WERI-Rb-1 (cell line): ENCODE measurements at regions not wholly inside any gene's neighbourhood (a gene's known extent, or its start where the extent isn't known, plus 50 kb on each side); places are given as distances from the start of the nearest gene placed in this dataset.

ENCODE experiments used
- DNase-seq: peaks from one replicate; pipeline ENCODE4 v3.0.0-alpha.2; 2020
- H3K27ac ChIP-seq: fragments of 250-450 bp; sonication (Bioruptor Pico); 2 replicates; pipeline ENCODE4 v1.5.1; 2020; ENCODE audit warnings: mild to moderate bottlenecking, moderate library complexity
- H3K27me3 ChIP-seq: fragments of 250-450 bp; sonication (Bioruptor Pico); 2 replicates; pipeline ENCODE4 v1.5.1; 2021; ENCODE audit warnings: mild to moderate bottlenecking, low read depth, moderate library complexity; ENCODE audit not compliant: insufficient read depth, severe bottlenecking
- H3K36me3 ChIP-seq: fragments of 250-450 bp; sonication (Bioruptor Pico); 2 replicates; pipeline ENCODE4 v1.5.1; 2020; ENCODE audit warnings: mild to moderate bottlenecking, moderate library complexity
- H3K4me3 ChIP-seq: 2 replicates; pipeline ENCODE4 v1.5.1; 2011; ENCODE audit warnings: low read depth, mild to moderate bottlenecking, control low read depth, low read length
- H3K9me3 ChIP-seq: fragments of 250-450 bp; sonication (Bioruptor Pico); 2 replicates; pipeline ENCODE4 v1.5.1; 2021; ENCODE audit warnings: mild to moderate bottlenecking, moderate library complexity; ENCODE audit not compliant: severe bottlenecking
- TF ChIP-seq, protein P1 (sequence below): IDR thresholded peaks from 2 replicates; pipeline ENCODE4 v1.5.1; 2011; ENCODE audit warnings: low read depth, mild to moderate bottlenecking, control low read depth, inconsistent platforms, low read length

- DNase-seq = no peak
- TF ChIP-seq, protein P1, sequence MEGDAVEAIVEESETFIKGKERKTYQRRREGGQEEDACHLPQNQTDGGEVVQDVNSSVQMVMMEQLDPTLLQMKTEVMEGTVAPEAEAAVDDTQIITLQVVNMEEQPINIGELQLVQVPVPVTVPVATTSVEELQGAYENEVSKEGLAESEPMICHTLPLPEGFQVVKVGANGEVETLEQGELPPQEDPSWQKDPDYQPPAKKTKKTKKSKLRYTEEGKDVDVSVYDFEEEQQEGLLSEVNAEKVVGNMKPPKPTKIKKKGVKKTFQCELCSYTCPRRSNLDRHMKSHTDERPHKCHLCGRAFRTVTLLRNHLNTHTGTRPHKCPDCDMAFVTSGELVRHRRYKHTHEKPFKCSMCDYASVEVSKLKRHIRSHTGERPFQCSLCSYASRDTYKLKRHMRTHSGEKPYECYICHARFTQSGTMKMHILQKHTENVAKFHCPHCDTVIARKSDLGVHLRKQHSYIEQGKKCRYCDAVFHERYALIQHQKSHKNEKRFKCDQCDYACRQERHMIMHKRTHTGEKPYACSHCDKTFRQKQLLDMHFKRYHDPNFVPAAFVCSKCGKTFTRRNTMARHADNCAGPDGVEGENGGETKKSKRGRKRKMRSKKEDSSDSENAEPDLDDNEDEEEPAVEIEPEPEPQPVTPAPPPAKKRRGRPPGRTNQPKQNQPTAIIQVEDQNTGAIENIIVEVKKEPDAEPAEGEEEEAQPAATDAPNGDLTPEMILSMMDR = no peak
- Histone ChIP-seq H3K27me3 (no peaks in the 10 kb centered on the region), H3K9me3 (no peaks in the 10 kb centered on the region), H3K4me3 (no peak overlapping the region), H3K36me3 (no peaks in the 10 kb centered on the region), H3K27ac (no peak overlapping the region)
Measured at GRCh38 chr7:83782628-83783027, 133.7 kb upstream of the SEMA3E start.

DNA sequence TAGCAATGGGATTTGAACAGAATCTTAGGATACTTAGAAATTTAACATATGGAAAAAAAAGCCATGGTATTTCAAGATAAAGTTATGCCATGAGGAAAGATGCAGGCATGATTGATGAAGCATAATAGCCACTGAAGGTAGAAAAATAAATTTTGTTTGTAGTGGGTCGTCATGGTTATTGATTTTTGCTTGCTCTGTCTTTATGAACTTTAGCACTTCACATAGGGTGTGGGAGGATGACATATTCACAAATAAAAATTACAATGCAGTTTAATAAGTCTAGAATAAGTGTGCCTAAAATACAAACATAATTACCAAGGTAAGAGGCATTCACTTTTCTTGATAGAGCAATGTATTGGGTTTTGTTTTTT, 129.1 kb upstream of the SEMA3E start:
- H3K36me3 ChIP-seq = no peaks in the 10 kb centered on the region
- DNase-seq = no peak
- no peaks in the 10 kb centered on the region for H3K9me3 ChIP-seq

GRCh38 chr7:83777406-83778072, 128.6 kb upstream of the SEMA3E start:
- TF ChIP-seq, protein P1 = no peak

More for the DNA sequence above, 129.1 kb upstream of the SEMA3E start:
- TF ChIP-seq, protein P1 = no peak
- Histone ChIP-seq H3K4me3 (no peak overlapping the region), H3K27me3 (no peaks in the 10 kb centered on the region), H3K27ac (no peak overlapping the region)

GRCh38 chr7:83769407-83769806, 120.5 kb upstream of the SEMA3E start:
- DNase-seq = no peak
- H3K27me3 ChIP-seq = no peaks in the 10 kb centered on the region
- H3K36me3 ChIP-seq = no peaks in the 10 kb centered on the region
- H3K27ac ChIP-seq = no peak overlapping the region
- no peaks in the 10 kb centered on the region for H3K9me3 ChIP-seq
- no peak overlapping the region for H3K4me3 ChIP-seq
- TF ChIP-seq, protein P1 = no peak

More at GRCh38 chr7:83777406-83778072, 128.6 kb upstream of the SEMA3E start:
- Histone ChIP-seq H3K27ac (no peak overlapping the region), H3K36me3 (no peaks in the 10 kb centered on the region), H3K27me3 (no peaks in the 10 kb centered on the region), H3K9me3 (no peaks in the 10 kb centered on the region), H3K4me3 (no peak overlapping the region)
- DNase-seq = no peak

DNA sequence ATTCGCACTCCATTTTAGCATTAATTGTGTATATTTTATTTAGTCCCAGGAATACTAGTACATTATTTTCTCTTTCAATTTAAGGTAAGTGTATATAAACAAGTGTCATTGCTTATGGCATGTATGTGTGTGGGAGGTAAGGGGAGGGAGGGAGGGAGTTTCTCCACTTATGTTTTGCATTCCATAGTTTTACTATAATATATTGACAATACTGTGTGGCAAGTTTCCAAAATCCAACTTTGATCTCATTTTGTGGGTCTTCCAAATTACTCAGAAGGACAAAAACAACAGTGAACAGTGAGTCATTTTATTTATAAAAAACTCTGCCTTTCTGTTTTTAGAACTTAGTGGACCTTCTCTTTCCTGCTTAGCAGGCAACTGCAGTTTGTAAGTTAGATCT, 102.3 kb upstream of the SEMA3E start:
- no peak for DNase-seq
- Histone ChIP-seq H3K9me3 (no peaks in the 10 kb centered on the region), H3K36me3 (no peaks in the 10 kb centered on the region), H3K4me3 (no peak overlapping the region), H3K27me3 (no peaks in the 10 kb centered on the region), H3K27ac (no peak overlapping the region)
- TF ChIP-seq, protein P1 = no peak

- Histone ChIP-seq H3K36me3 (no peaks in the 10 kb centered on the region), H3K27ac (no peak overlapping the region), H3K27me3 (no peaks in the 10 kb centered on the region), H3K9me3 (no peaks in the 10 kb centered on the region), H3K4me3 (no peak overlapping the region)
- TF ChIP-seq, protein P1 = no peak
- no peak for DNase-seq
Measured at GRCh38 chr7:83749495-83749894, 100.6 kb upstream of the SEMA3E start.
